ENCODE measurements at regions not wholly inside any gene's neighbourhood (a gene's known extent, or its start where the extent isn't known, plus 50 kb on each side); places are given as distances from the start of the nearest gene placed in this dataset.

GRCh38 chr11:35078470-35078735 is 60.6 kb upstream of the CD44 start:
- TF ChIP-seq FOXA1 (IDR thresholded peaks at IDR 0.05) (no peak), ELF4 (IDR thresholded peaks at IDR 0.05) (no peak), TARDBP (IDR thresholded peaks at IDR 0.05) (no peak), NFRKB (IDR thresholded peaks at IDR 0.05) (no peak), FOXM1 (IDR thresholded peaks at IDR 0.05; ENCODE audit: borderline replicate concordance) (no peak), HDGF (IDR thresholded peaks at IDR 0.05; ENCODE audit: borderline replicate concordance) (no peak), SP1 (IDR thresholded peaks at IDR 0.05) (no peak), ZNF384 (IDR thresholded peaks at IDR 0.05) (no peak)

Data from HEK293T (cell line).